Smooth muscle cell (in vitro differentiated cells): ENCODE measurements at regions not wholly inside any gene's neighbourhood (a gene's known extent, or its start where the extent isn't known, plus 50 kb on each side); places are given as distances from the start of the nearest gene placed in this dataset.

ENCODE experiments used
- DNase-seq: peaks from one replicate; lab custom pipeline; 2025; ENCODE audit not compliant: unreplicated experiment; lab: John Stamatoyannopoulos, UW
- H2AFZ ChIP-seq: fragments of 200-600 bp; sonication (generic); 2 replicates; pipeline ENCODE4 v1.6.0; 2016; ENCODE audit warnings: antibody characterized with exemption, low read depth, mild to moderate bottlenecking
- H3F3A ChIP-seq: fragments of 200-600 bp; sonication (generic); 2 replicates; pipeline ENCODE4 v1.6.0; 2017; ENCODE audit warnings: antibody characterized with exemption, low read depth
- H3K27ac ChIP-seq: fragments of 200-600 bp; sonication (generic); 2 replicates; pipeline ENCODE4 v1.5.1; 2016; ENCODE audit warnings: low read depth, mild to moderate bottlenecking
- H3K27me3 ChIP-seq: fragments of 200-600 bp; sonication (generic); 2 replicates; pipeline ENCODE4 v1.6.1; 2016; ENCODE audit warnings: low read depth, mild to moderate bottlenecking
- H3K36me3 ChIP-seq: fragments of 200-600 bp; sonication (generic); 2 replicates; pipeline ENCODE4 v1.5.1; 2016; ENCODE audit warnings: low read depth
- H3K4me1 ChIP-seq: fragments of 200-600 bp; sonication (generic); 2 replicates; pipeline ENCODE4 v1.5.1; 2016; ENCODE audit warnings: low read depth
- H3K4me2 ChIP-seq: fragments of 200-600 bp; sonication (generic); 2 replicates; pipeline ENCODE4 v1.6.0; 2016; ENCODE audit warnings: mild to moderate bottlenecking
- H3K4me3 ChIP-seq: fragments of 200-600 bp; sonication (generic); 2 replicates; pipeline ENCODE4 v1.5.1; 2016; ENCODE audit warnings: mild to moderate bottlenecking
- H3K79me2 ChIP-seq: fragments of 200-600 bp; sonication (generic); 2 replicates; pipeline ENCODE4 v1.6.0; 2016; ENCODE audit warnings: low read depth, mild to moderate bottlenecking
- H3K9ac ChIP-seq: fragments of 200-600 bp; sonication (generic); 2 replicates; pipeline ENCODE4 v1.6.0; 2016; ENCODE audit warnings: low read depth
- H3K9me3 ChIP-seq: fragments of 200-600 bp; sonication (generic); replicated peaks from 2 replicates; pipeline ENCODE4 v1.5.1; 2016; ENCODE audit warnings: low read depth
- H4K20me1 ChIP-seq: fragments of 200-600 bp; sonication (generic); 2 replicates; pipeline ENCODE4 v1.6.0; 2016; ENCODE audit warnings: low read depth
- CTCF ChIP-seq: fragments of 200-600 bp; sonication (generic); IDR thresholded peaks from 2 replicates; pipeline ENCODE4 v1.5.1; 2017; ENCODE audit warnings: borderline replicate concordance, mild to moderate bottlenecking, antibody characterized with exemption; ENCODE audit not compliant: insufficient read depth, poor library complexity, severe bottlenecking
- WGBS: methylation state at CpG from one replicate; pipeline ENCODE4 v1.1.7; 2016; ENCODE audit warnings: low lambda C conversion rate; 5-methylcytosine and 5-hydroxymethylcytosine counted together

- TF ChIP-seq CTCF, result no peak
- Histone ChIP-seq H3K9ac (no peak overlapping the region), H3K4me2 (no peak overlapping the region), H3K9me3 (no peaks in the 10 kb centered on the region), H3K27ac (no peak overlapping the region), H3K79me2 (no peaks in the 10 kb centered on the region), H3F3A (no peaks in the 10 kb centered on the region), H4K20me1 (no peaks in the 10 kb centered on the region), H3K4me3 (no peak overlapping the region), H3K36me3 (no peaks in the 10 kb centered on the region), H2AFZ (no peak overlapping the region), H3K27me3 (no peaks in the 10 kb centered on the region), H3K4me1 (no peaks in the 10 kb centered on the region)
- no peak for DNase-seq
These were observed 576.8 kb downstream of the SATB2 start for GRCh38 chr2:198880986-198881385.

- H3K79me2 ChIP-seq, result no peaks in the 10 kb centered on the region
- no peaks in the 10 kb centered on the region for H3F3A ChIP-seq
- H3K9ac ChIP-seq, result no peak overlapping the region
- H3K4me3 ChIP-seq, result no peak overlapping the region
- DNase-seq, result no peak
- no peaks in the 10 kb centered on the region for H3K4me1 ChIP-seq
- no peaks in the 10 kb centered on the region for H3K36me3 ChIP-seq
- no peak overlapping the region for H3K27ac ChIP-seq
- no peaks in the 10 kb centered on the region for H4K20me1 ChIP-seq
- H3K4me2 ChIP-seq, result no peak overlapping the region
- H3K27me3 ChIP-seq, result no peaks in the 10 kb centered on the region
- no peak overlapping the region for H2AFZ ChIP-seq
- no peak for TF ChIP-seq CTCF
- no peaks in the 10 kb centered on the region for H3K9me3 ChIP-seq
These were observed 577.3 kb downstream of the SATB2 start for GRCh38 chr2:198880421-198880820.

GRCh38 chr2:198874472-198874858 is 583.3 kb downstream of the SATB2 start:
- Histone ChIP-seq H4K20me1 (no peaks in the 10 kb centered on the region), H3K4me2 (no peak overlapping the region), H3K79me2 (no peaks in the 10 kb centered on the region), H3K4me3 (no peak overlapping the region), H3K9me3 (no peaks in the 10 kb centered on the region), H2AFZ (no peak overlapping the region), H3K27ac (no peak overlapping the region), H3K4me1 (no peaks in the 10 kb centered on the region), H3K27me3 (no peaks in the 10 kb centered on the region), H3K9ac (no peak overlapping the region), H3F3A (no peaks in the 10 kb centered on the region), H3K36me3 (no peaks in the 10 kb centered on the region)
- no peak for TF ChIP-seq CTCF
- no peak for DNase-seq
- WGBS, result 89% methylated on average over 2 of the region's 2 CpGs

- Histone ChIP-seq H3K9me3 (no peaks in the 10 kb centered on the region), H3K79me2 (no peaks in the 10 kb centered on the region), H3K9ac (no peak overlapping the region), H3K4me2 (no peak overlapping the region), H2AFZ (no peak overlapping the region), H3K4me1 (no peaks in the 10 kb centered on the region), H3K36me3 (no peaks in the 10 kb centered on the region), H3K27ac (no peak overlapping the region), H3K4me3 (no peak overlapping the region), H3F3A (no peaks in the 10 kb centered on the region), H3K27me3 (no peaks in the 10 kb centered on the region), H4K20me1 (no peaks in the 10 kb centered on the region)
- no peak for DNase-seq
- 84% methylated on average over 8 of the region's 8 CpGs for WGBS
- no peak for TF ChIP-seq CTCF
These were observed 584.0 kb downstream of the SATB2 start for GRCh38 chr2:198873503-198874471.
